PC-3 (cell line): ENCODE measurements at regions not wholly inside any gene's neighbourhood (a gene's known extent, or its start where the extent isn't known, plus 50 kb on each side); places are given as distances from the start of the nearest gene placed in this dataset.

Source experiments
- ATAC-seq: fragments of 200-7000 bp; cut with Tn5 transposase; 2 replicates; pipeline ENCODE4 v1.9.1; 2020; ENCODE audit warnings: mild to moderate bottlenecking, moderate library complexity
- BruUV-seq: library from RNA; stranded (reverse); fragments of 400-500 nt; replicated peaks from 2 replicates; lab custom pipeline; 2021; lab: Mats Ljungman, UMichigan
- CTCF ChIA-PET: fragments of 300-600 bp; sonication (Branson Sonifier 250); formaldehyde crosslinking; loops from one replicate; lab custom pipeline; 2022; ENCODE audit warnings: antibody characterized with exemption; lab: Charles Lee
- POLR2A ChIA-PET: fragments of 300-600 bp; sonication (Branson Sonifier 250); formaldehyde crosslinking; loops from one replicate; lab custom pipeline; 2022; ENCODE audit warnings: antibody characterized with exemption; ENCODE audit not compliant: unreplicated experiment; lab: Charles Lee
- DNase-seq: peaks from one replicate; pipeline ENCODE4 v3.0.0-alpha.2; 2015
- H2AFZ ChIP-seq: fragments of 300-600 bp; sonication (generic); 2 replicates; pipeline ENCODE4 v1.6.0; 2016; ENCODE audit warnings: antibody characterized with exemption, low read length
- H3F3A ChIP-seq: fragments of 300-600 bp; sonication (generic); one replicate; pipeline ENCODE4 v1.6.0; 2017; ENCODE audit warnings: antibody characterized with exemption, low read length, control low read depth, mild to moderate bottlenecking; ENCODE audit not compliant: unreplicated experiment
- H3K27ac ChIP-seq: fragments of 300-600 bp; sonication (generic); 2 replicates; pipeline ENCODE4 v1.5.1; 2016; ENCODE audit warnings: mild to moderate bottlenecking, low read length
- H3K27me3 ChIP-seq: fragments of 300-600 bp; sonication (generic); 2 replicates; pipeline ENCODE4 v1.6.1; 2016; ENCODE audit warnings: low read length, mixed read lengths
- H3K36me3 ChIP-seq: fragments of 300-600 bp; sonication (generic); 2 replicates; pipeline ENCODE4 v1.6.1; 2016; ENCODE audit warnings: low read depth, mixed run types, low read length, mixed read lengths
- H3K4me1 ChIP-seq: fragments of 300-600 bp; sonication (generic); 2 replicates; pipeline ENCODE4 v1.5.1; 2016; ENCODE audit warnings: low read length; ENCODE audit not compliant: insufficient read depth
- H3K4me2 ChIP-seq: fragments of 300-600 bp; sonication (generic); 2 replicates; pipeline ENCODE4 v1.6.0; 2016; ENCODE audit warnings: low read length
- H3K4me3 ChIP-seq: fragments of 300-600 bp; sonication (generic); 2 replicates; pipeline ENCODE4 v1.5.1; 2016; ENCODE audit warnings: mild to moderate bottlenecking, low read length, mixed read lengths
- H3K79me2 ChIP-seq: fragments of 300-600 bp; sonication (generic); 2 replicates; pipeline ENCODE4 v1.6.1; 2017; ENCODE audit warnings: low read length, mixed read lengths
- H3K9ac ChIP-seq: fragments of 300-600 bp; sonication (generic); 2 replicates; pipeline ENCODE4 v1.6.0; 2016; ENCODE audit warnings: mild to moderate bottlenecking, low read length
- H3K9me2 ChIP-seq: fragments of 300-600 bp; sonication (generic); replicated peaks from 2 replicates; pipeline ENCODE4 v1.6.1; 2016; ENCODE audit warnings: mixed run types, low read length, mixed read lengths
- H3K9me3 ChIP-seq: fragments of 300-600 bp; sonication (generic); 2 replicates; pipeline ENCODE4 v1.6.1; 2016; ENCODE audit warnings: low read length, mixed read lengths
- H4K20me1 ChIP-seq: fragments of 300-600 bp; sonication (generic); 2 replicates; pipeline ENCODE4 v1.6.1; 2016; ENCODE audit warnings: low read length, mixed read lengths
- EZH2 ChIP-seq: fragments of 300-600 bp; sonication (generic); IDR thresholded peaks from one replicate; pipeline ENCODE4 v1.6.1; 2017; ENCODE audit warnings: antibody characterized with exemption, mild to moderate bottlenecking, low read length; ENCODE audit not compliant: unreplicated experiment
- EZH2phosphoT487 ChIP-seq: fragments of 300-600 bp; sonication (generic); IDR thresholded peaks from 2 replicates; pipeline ENCODE4 v1.6.1; 2018; ENCODE audit warnings: mild to moderate bottlenecking, antibody characterized with exemption, low read length, borderline replicate concordance
- intact Hi-C: fragments of 100-400 bp; cut with micrococcal nuclease; formaldehyde crosslinking; loops from 2 replicates; pipeline ENCODE4 v1.9.0; 2023
- TF ChIP-seq, protein P1 (sequence below): fragments of 300-600 bp; sonication (generic); conservative IDR thresholded peaks from 2 replicates; pipeline ENCODE4 v1.5.1; 2017; ENCODE audit warnings: antibody characterized with exemption, low read depth, mild to moderate bottlenecking, low read length

DNA sequence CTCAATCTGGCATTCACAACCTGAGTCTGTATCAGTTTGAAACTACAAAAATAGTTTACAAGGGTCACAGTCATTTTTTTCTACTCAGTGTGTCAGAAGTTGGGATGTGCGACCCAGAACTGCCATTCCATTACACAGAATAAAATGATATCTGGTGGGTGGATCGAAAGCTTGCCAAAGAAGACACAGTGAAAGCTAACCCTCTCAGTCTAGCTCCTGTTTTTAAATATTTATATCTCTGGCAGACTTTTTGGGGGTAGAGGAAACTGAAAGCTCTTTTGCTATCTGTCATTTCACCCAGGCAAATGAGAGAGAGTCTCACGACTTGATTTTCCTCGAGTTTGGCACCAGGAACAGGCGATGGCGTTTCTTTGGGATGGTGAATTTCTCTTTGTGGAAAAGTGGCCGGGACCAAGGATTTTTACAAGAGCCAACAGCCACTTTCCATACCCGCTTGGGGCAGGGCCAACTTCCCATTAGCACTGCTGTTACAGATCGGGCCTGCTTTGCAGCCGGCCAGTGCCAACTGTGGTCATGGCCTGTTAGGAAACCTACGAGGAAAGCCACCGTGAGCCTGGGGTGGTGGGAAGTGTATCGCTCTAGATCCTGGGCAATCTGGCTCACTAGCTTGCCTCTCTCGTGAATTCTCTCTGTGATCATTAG is 185.5 kb upstream of the NFIA start:
- H3K9me2 ChIP-seq = no peaks in the 10 kb centered on the region
- ATAC-seq (no peak), DNase-seq (no peak)
- no peak overlapping the region for H2AFZ ChIP-seq
- no peaks in the 10 kb centered on the region for H4K20me1 ChIP-seq
- H3K79me2 ChIP-seq = no peaks in the 10 kb centered on the region
- H3K9me3 ChIP-seq = no peaks in the 10 kb centered on the region
- no peak overlapping the region for H3K4me2 ChIP-seq
- ChIA-PET CTCF (interaction anchor here (0.5 kb wide), 1 partner anchor 1987 kb away, joined by 5 read pairs; no protein-coding TSS in a partner anchor), POLR2A (no interaction called here)
- peaks cover 93% of the 10 kb centered on the region for H3K27me3 ChIP-seq
- intact Hi-C loops = no loop called here
- no peaks in the 10 kb centered on the region for H3K36me3 ChIP-seq
- H3F3A ChIP-seq = no peaks in the 10 kb centered on the region
- H3K4me1 ChIP-seq = no peaks in the 10 kb centered on the region
- TF ChIP-seq EZH2 (no peak), EZH2phosphoT487 (no peak)
- TF ChIP-seq, protein P1, sequence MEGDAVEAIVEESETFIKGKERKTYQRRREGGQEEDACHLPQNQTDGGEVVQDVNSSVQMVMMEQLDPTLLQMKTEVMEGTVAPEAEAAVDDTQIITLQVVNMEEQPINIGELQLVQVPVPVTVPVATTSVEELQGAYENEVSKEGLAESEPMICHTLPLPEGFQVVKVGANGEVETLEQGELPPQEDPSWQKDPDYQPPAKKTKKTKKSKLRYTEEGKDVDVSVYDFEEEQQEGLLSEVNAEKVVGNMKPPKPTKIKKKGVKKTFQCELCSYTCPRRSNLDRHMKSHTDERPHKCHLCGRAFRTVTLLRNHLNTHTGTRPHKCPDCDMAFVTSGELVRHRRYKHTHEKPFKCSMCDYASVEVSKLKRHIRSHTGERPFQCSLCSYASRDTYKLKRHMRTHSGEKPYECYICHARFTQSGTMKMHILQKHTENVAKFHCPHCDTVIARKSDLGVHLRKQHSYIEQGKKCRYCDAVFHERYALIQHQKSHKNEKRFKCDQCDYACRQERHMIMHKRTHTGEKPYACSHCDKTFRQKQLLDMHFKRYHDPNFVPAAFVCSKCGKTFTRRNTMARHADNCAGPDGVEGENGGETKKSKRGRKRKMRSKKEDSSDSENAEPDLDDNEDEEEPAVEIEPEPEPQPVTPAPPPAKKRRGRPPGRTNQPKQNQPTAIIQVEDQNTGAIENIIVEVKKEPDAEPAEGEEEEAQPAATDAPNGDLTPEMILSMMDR = no peak
- no peak overlapping the region for H3K9ac ChIP-seq
- BruUV-seq = no TSS peak
- H3K4me3 ChIP-seq = no peak overlapping the region
- no peak overlapping the region for H3K27ac ChIP-seq

DNA sequence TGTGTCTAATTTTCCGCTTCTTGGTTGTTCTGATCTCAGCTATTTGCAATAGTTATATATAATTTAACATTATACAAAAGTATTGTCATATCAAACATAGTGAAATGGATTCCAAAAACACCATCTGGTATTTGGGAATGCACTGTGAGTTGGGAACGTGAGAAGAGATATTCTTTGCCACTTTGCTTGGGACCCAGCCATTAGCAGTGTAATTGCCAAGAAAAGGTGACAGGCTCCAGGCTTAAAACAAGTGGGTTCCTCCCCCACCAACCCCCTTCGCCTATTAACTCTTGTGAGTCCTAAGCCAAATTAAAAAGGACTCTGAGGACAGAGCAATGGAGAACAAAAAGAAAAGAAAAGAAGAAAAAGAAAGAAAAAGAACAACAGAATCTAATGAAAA is 186.7 kb upstream of the NFIA start:
- intact Hi-C loops = no loop called here
- Histone ChIP-seq H3K4me2 (no peak overlapping the region), H3F3A (no peaks in the 10 kb centered on the region), H3K4me3 (no peak overlapping the region), H3K9me2 (no peaks in the 10 kb centered on the region), H3K4me1 (no peaks in the 10 kb centered on the region), H2AFZ (no peak overlapping the region), H4K20me1 (no peaks in the 10 kb centered on the region), H3K9ac (no peak overlapping the region), H3K9me3 (no peaks in the 10 kb centered on the region), H3K27ac (no peak overlapping the region), H3K27me3 (peaks cover 93% of the 10 kb centered on the region), H3K79me2 (no peaks in the 10 kb centered on the region), H3K36me3 (no peaks in the 10 kb centered on the region)
- no peak for TF ChIP-seq EZH2phosphoT487
- TF ChIP-seq, protein P1 = no peak
- no peak for TF ChIP-seq EZH2
- CTCF ChIA-PET = no interaction called here
- POLR2A ChIA-PET = no interaction called here
- DNase-seq (no peak), ATAC-seq (no peak)
- BruUV-seq = no TSS peak

DNA sequence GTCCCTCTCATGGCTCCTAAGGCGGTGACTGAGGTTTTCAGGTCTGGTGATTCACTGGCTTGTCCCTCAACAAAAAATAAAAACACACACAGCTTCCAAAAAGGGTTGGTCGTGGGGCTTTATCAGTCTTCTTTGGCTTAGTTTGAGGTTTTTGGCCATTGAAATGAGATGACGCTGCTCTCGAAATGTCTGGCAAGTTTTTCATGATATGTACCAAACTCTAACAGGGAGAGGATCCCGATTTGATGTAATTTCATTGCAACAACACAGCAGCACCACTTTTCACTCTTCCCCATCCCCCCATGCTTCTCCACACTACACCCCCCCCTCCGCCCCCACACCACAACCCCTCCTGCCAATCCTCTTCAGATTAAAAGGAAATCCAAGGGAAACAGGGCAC is 187.1 kb upstream of the NFIA start:
- Histone ChIP-seq H3K27me3 (peaks cover 94% of the 10 kb centered on the region), H3K4me2 (no peak overlapping the region), H3K9ac (no peak overlapping the region), H2AFZ (no peak overlapping the region), H3K4me1 (no peaks in the 10 kb centered on the region), H3F3A (no peaks in the 10 kb centered on the region), H3K9me2 (no peaks in the 10 kb centered on the region), H4K20me1 (no peaks in the 10 kb centered on the region), H3K36me3 (no peaks in the 10 kb centered on the region), H3K27ac (no peak overlapping the region), H3K79me2 (no peaks in the 10 kb centered on the region), H3K4me3 (no peak overlapping the region), H3K9me3 (no peaks in the 10 kb centered on the region)
- DNase-seq (no peak), ATAC-seq (no peak)
- intact Hi-C loops = no loop called here
- TF ChIP-seq EZH2phosphoT487 = no peak
- TF ChIP-seq, protein P1 = no peak
- no peak for TF ChIP-seq EZH2
- ChIA-PET CTCF (no interaction called here), POLR2A (no interaction called here)
- BruUV-seq = no TSS peak
